ENCODE measurements at regions not wholly inside any gene's neighbourhood (a gene's known extent, or its start where the extent isn't known, plus 50 kb on each side); places are given as distances from the start of the nearest gene placed in this dataset.

GRCh38 chr11:28730336-28730735 is 622.1 kb downstream of the METTL15 start:
- no peaks in the 10 kb centered on the region for H3K36me3 Mint-ChIP-seq (ENCODE audit: unreplicated experiment)
- no peak overlapping the region for H3K27ac Mint-ChIP-seq (ENCODE audit: unreplicated experiment)
- DNase-seq = no peak
- TF ChIP-seq CTCF (IDR thresholded peaks at IDR 0.05; ENCODE audit: partially characterized antibody, unreplicated experiment) = no peak
- H3K4me3 Mint-ChIP-seq (ENCODE audit: unreplicated experiment) = no peak overlapping the region
- H3K9me3 Mint-ChIP-seq (ENCODE audit: unreplicated experiment) = no peaks in the 10 kb centered on the region
- H3K27me3 Mint-ChIP-seq (ENCODE audit: unreplicated experiment) = no peaks in the 10 kb centered on the region
- no peaks in the 10 kb centered on the region for H3K4me1 Mint-ChIP-seq (ENCODE audit: low read depth, unreplicated experiment)

- no peak overlapping the region for H3K4me3 Mint-ChIP-seq (ENCODE audit: unreplicated experiment)
- no peak overlapping the region for H3K27ac Mint-ChIP-seq (ENCODE audit: unreplicated experiment)
Observed at GRCh38 chr11:28729339-28729738, 621.2 kb downstream of the METTL15 start.

GRCh38 chr11:28728666-28729065 is 620.5 kb downstream of the METTL15 start:
- no peak for DNase-seq
- no peaks in the 10 kb centered on the region for H3K27me3 Mint-ChIP-seq (ENCODE audit: unreplicated experiment)
- no peaks in the 10 kb centered on the region for H3K9me3 Mint-ChIP-seq (ENCODE audit: unreplicated experiment)
- no peak for TF ChIP-seq CTCF (IDR thresholded peaks at IDR 0.05; ENCODE audit: partially characterized antibody, unreplicated experiment)
- no peak overlapping the region for H3K4me3 Mint-ChIP-seq (ENCODE audit: unreplicated experiment)
- H3K27ac Mint-ChIP-seq (ENCODE audit: unreplicated experiment) = no peak overlapping the region
- no peaks in the 10 kb centered on the region for H3K4me1 Mint-ChIP-seq (ENCODE audit: low read depth, unreplicated experiment)
- no peaks in the 10 kb centered on the region for H3K36me3 Mint-ChIP-seq (ENCODE audit: unreplicated experiment)

More at GRCh38 chr11:28729339-28729738, 621.2 kb downstream of the METTL15 start:
- Mint-ChIP-seq H3K9me3 (ENCODE audit: unreplicated experiment) (no peaks in the 10 kb centered on the region), H3K27me3 (ENCODE audit: unreplicated experiment) (no peaks in the 10 kb centered on the region), H3K36me3 (ENCODE audit: unreplicated experiment) (no peaks in the 10 kb centered on the region), H3K4me1 (ENCODE audit: low read depth, unreplicated experiment) (no peaks in the 10 kb centered on the region)
- TF ChIP-seq CTCF (IDR thresholded peaks at IDR 0.05; ENCODE audit: partially characterized antibody, unreplicated experiment) = no peak
- DNase-seq = no peak

GRCh38 chr11:28727254-28727653 is 619.1 kb downstream of the METTL15 start:
- no peak for TF ChIP-seq CTCF (IDR thresholded peaks at IDR 0.05; ENCODE audit: partially characterized antibody, unreplicated experiment)
- Mint-ChIP-seq H3K9me3 (ENCODE audit: unreplicated experiment) (no peaks in the 10 kb centered on the region), H3K4me3 (ENCODE audit: unreplicated experiment) (no peak overlapping the region), H3K36me3 (ENCODE audit: unreplicated experiment) (no peaks in the 10 kb centered on the region), H3K27ac (ENCODE audit: unreplicated experiment) (no peak overlapping the region), H3K27me3 (ENCODE audit: unreplicated experiment) (no peaks in the 10 kb centered on the region), H3K4me1 (ENCODE audit: low read depth, unreplicated experiment) (no peaks in the 10 kb centered on the region)
- DNase-seq = no peak

GRCh38 chr11:28726432-28726831 is 618.2 kb downstream of the METTL15 start:
- H3K4me1 Mint-ChIP-seq (ENCODE audit: low read depth, unreplicated experiment) = no peaks in the 10 kb centered on the region
- H3K27ac Mint-ChIP-seq (ENCODE audit: unreplicated experiment) = no peak overlapping the region
- no peak overlapping the region for H3K4me3 Mint-ChIP-seq (ENCODE audit: unreplicated experiment)
- H3K27me3 Mint-ChIP-seq (ENCODE audit: unreplicated experiment) = no peaks in the 10 kb centered on the region
- H3K9me3 Mint-ChIP-seq (ENCODE audit: unreplicated experiment) = no peaks in the 10 kb centered on the region
- no peaks in the 10 kb centered on the region for H3K36me3 Mint-ChIP-seq (ENCODE audit: unreplicated experiment)
- TF ChIP-seq CTCF (IDR thresholded peaks at IDR 0.05; ENCODE audit: partially characterized antibody, unreplicated experiment) = no peak
- no peak for DNase-seq

All from glutamatergic neuron (in vitro differentiated cells).